HG02759 (cell line): ENCODE measurements at regions not wholly inside any gene's neighbourhood (a gene's known extent, or its start where the extent isn't known, plus 50 kb on each side); places are given as distances from the start of the nearest gene placed in this dataset.

Experiments
- ATAC-seq: cut with Tn5 transposase; IDR thresholded peaks from one replicate; pipeline ENCODE4 v1.9.1; 2021; ENCODE audit warnings: mild to moderate bottlenecking, moderate library complexity; ENCODE audit not compliant: unreplicated experiment

DNA sequence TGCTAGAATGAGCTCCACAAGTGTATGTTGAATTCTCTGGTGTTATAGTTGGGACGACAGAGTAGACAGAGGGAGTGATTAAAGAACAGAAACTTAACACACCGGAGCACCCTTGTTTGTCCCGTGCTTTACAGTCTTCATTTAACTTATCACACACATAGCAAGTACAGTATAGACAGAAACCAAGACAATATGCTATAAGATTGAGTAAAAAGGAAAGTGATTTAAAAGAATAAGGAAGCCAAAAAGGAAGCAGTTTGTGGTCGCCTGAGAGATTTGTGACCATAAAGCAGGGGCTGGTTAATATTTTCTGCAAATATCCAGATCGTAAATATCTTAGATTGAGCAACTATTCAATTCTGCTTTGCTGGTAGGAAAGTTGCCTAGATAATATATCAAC is 1128.4 kb downstream of the TSN start:
- peak; percentile 79 for ATAC-seq

DNA sequence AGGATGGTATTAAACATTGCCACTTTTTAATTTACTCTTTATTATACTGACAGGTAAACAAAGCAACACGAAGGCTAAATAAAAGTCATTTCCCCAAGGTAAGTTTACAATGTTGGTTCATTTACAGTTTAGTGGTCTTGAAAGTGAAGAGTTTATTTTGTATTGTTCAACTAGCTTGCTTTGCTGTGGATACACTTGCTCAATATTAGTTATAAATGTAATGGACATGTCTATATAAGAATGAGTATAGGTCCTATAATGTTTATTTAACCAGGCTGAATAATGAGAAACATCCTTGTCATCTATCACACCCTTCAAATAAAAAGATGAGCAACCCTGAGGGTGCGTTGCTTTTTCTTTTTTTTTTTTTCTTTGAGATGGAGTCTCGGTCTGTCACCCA is 1129.4 kb downstream of the TSN start:
- ATAC-seq: no peak

DNA sequence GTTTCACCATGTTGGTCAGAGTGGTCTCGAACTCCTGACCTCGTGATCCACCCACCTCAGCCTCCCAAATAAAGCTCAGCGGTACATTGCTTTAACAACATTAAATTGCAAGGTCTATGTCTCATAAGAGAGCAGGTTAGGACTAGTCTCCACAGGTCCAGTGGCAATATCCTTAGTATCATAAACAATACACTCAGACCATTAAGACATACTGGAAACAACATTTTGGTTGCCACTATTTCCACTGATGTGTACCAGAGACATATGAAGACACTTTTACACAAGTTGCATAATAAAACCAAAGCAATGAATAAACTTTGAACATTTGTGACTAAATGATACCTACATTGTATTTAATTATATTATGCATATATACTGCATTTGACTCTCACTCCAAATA is 1130.0 kb downstream of the TSN start:
- ATAC-seq: no peak

- ATAC-seq: no peak
Measured at GRCh38 chr2:122886479-122887145, 1131.2 kb downstream of the TSN start.

DNA sequence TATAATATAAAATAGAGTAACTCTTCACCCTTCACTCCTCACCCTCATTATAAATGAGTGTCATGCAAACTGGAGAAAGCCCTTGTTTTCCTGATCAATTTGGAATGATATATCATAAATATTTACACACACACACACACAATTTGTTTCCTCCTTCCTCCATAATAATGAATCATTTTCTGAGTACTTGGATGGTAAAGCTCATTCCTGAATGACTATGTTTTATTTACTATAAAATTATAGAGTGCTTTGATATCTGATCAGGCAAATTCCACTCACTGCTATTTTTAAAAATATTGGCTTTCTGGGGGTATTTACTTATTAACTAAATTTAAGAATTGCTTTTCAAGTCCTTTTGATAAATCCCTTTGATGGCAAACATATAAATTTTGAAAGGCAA is 1125.5 kb upstream of the CNTNAP5 start:
- no peak for ATAC-seq

DNA sequence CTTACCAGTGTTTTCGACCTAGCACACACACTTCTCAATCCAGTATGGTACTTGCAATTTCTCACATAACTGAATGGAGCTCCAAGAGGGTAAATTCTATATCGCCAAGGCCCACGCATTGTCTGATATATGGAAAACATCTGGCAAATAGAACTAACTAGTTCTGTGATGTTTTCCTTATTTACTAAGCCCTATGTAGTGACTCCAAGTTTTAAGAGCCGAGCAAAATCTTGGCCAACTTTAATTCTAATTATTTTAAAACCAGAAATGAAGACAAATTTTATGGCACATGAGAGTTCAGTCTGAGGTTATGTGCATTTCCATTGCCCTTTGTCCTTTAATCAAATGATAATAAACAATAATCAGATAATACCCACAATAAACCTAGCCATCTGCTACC is 1119.7 kb upstream of the CNTNAP5 start:
- ATAC-seq: no peak

DNA sequence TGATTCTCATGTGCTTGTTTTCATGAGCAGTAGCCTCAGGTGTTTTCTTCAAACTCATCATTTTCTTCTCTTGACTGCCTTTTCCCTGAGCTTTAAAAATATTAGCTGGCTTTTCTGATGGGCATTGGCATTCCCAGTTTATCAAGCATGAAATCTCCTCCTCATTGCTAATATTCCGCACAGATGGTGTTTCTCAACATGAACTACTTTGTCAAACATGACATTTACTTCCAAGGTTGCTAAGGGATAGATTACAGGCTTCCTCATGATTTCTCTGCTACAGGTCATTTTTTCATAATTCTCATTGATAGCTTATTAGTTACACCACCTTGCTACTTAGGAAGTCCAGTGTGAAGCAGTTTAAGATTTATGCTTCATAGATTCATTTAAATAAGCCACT is 1116.9 kb upstream of the CNTNAP5 start:
- ATAC-seq: no peak

DNA sequence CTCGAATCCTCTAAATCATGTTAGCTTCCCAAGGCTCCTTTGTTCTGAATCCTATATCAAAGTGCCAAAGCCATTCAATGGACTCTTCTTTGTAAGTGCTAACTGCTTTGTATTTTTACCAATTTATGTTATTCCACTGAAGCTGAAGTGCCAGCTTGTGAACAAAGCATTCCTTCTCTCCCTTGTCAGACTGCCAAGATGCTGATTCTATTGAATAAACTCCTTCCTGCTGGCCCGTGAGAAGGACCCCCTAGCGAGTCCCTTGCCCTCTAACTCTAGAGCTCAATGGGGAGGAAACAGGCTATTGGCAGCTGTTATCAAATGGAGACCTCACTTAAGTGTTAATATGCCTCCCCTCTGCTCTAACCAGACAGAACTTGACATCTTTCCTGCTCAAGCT is 1097.9 kb upstream of the CNTNAP5 start:
- no peak for ATAC-seq

DNA sequence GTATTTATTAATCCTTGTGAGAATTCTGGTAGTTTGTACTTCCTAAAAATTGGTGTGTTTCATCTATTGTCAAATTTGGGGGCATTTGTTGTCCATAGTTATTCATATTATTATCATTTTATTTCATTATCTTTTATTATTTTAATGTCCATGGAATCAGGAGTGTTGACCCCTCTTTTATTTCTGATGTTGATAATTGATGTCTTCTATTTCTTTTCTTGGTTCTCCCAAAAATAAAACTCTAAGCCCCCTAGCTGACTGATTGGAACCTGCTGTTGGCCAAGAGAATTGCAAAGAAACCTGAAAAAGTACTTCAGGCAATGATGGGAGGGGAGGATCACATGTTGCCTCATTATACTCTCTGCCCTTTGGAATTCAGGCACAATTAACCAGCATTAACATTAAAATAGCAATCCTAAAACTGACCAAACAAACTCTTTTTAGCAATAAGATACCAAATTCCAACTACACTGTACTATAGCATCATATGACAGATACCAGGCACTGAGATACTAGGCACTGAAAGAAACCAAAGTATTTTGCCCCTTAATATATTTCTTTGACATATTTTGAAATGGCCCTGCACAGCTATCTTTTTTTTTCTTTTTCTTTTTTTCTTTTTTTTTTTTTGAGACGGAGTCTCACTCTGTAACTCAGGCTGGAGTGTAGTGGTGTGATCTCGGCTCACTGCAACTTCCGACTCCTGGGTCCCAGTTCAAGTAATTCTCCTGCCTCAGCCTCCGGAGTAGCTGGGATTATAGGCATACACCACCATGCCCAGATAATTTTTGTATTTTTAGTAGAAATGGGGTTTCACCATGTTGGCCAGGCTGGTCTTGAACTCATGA is 1097.2 kb upstream of the CNTNAP5 start:
- ATAC-seq: no peak

DNA sequence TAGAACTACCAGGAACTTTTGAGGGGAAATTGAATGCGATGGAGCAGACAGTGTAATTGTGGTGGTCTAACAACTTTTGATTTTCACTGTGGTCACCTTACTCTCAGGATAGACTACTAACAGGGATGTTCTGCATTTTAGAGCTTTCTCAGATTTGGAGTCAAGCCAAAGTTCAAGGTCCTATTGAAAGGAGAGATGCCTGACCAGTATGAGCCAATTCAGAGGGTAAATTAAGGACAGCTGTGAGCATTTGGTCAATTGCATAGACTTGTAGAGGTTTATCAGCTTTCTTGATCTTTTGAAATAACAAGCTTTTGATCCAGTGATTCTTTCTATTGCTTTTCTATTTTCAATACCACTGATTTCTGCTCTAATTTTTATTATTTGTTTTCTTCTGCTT is 1095.7 kb upstream of the CNTNAP5 start:
- no peak for ATAC-seq

DNA sequence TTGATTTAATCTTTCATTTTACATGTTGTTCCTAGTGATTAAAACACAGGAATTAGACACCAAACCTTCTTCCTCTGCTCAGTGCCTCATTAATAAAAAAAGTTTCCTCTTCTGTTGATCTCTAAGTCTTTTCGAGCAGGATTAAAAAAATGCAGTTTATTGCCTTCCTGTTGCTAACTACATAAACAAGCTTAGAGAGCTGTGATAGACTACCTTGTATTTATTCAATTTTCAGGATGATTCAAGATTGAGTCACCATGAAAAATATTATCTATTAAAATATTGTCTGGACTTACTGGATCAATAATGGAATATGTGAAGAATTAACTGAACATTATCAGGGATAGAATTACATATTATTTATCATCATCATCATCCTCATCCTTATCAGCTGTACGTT is 1089.6 kb upstream of the CNTNAP5 start:
- ATAC-seq: no peak

DNA sequence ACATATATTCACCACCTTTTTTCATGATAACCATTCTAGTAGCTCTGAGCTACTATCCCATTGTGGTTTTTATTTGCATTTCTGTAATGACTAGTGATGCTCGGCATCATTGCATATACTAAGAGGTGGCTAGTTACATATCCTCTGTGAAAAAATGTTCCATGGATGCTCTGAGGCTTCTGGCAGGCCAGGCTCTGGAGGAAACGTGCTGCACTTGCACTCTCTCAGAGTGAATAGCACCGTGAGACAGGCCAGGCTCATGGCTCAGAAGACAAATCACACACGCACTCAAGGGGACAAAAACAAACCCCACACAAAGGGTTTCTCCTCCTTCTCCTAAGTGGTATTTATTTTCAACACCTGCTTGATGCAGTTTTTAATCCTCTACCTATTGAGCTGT is 1085.3 kb upstream of the CNTNAP5 start:
- no peak for ATAC-seq

GRCh38 chr2:122949523-122949922 is 1075.6 kb upstream of the CNTNAP5 start:
- ATAC-seq: no peak

GRCh38 chr2:122955776-122956175 is 1069.3 kb upstream of the CNTNAP5 start:
- no peak for ATAC-seq

GRCh38 chr2:122960759-122961641 is 1064.1 kb upstream of the CNTNAP5 start:
- no peak for ATAC-seq

DNA sequence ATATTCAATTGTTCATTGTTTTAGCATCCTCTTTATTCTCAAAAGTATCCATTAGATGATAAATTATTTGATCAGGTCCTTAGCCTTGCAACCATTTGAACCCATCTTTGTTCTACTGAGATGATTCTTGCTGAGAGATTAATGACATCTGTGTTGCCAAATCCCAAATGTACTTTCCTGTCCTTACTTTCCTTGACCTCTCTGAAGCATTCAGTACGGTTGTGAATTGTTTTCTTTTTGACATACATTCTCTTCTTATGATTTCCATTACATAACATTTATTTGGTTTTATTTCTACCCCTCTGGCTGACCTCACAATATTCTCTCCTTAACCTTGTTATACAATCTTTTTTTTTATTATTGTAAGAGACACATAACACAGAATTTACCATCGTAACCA is 1058.6 kb upstream of the CNTNAP5 start:
- no peak for ATAC-seq

DNA sequence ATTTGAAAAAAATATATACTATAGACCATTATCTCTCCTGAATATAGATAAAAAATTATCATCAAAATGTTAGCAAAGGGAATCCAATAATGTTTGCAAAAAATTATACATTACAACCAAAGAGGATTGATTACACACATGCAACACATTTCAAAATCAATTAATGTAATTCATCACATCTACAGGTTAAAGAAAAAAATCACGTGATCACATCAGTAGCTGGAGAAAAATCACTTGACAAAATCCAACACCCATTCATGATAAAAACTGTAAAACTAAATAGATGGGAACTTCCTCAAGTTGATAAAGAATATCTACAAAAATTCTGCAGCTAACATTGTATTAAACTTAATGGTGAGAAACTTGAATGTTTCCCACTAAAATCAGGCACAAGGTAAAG is 1047.5 kb upstream of the CNTNAP5 start:
- ATAC-seq: no peak

DNA sequence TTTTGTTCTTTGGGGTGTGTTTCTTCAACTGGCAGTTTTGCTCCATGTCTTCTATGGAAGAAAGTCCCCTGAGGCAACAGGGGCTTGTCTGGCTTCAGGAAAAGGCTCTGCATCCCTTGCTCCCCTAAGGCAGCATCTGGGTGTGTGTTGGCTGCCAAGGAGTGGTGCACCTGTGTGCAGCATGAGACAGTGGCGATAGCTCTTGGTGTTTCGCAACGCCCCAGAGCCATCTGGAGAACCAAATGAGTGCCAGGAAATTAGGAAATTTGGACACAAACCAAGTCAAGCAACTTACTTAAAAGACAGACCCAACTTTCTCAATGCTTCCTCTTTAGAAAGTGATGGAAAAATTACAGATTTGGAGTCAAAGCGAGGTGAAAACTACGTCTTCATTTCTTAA is 1044.4 kb upstream of the CNTNAP5 start:
- ATAC-seq: no peak

GRCh38 chr2:122982936-122983335 is 1042.2 kb upstream of the CNTNAP5 start:
- no peak for ATAC-seq

DNA sequence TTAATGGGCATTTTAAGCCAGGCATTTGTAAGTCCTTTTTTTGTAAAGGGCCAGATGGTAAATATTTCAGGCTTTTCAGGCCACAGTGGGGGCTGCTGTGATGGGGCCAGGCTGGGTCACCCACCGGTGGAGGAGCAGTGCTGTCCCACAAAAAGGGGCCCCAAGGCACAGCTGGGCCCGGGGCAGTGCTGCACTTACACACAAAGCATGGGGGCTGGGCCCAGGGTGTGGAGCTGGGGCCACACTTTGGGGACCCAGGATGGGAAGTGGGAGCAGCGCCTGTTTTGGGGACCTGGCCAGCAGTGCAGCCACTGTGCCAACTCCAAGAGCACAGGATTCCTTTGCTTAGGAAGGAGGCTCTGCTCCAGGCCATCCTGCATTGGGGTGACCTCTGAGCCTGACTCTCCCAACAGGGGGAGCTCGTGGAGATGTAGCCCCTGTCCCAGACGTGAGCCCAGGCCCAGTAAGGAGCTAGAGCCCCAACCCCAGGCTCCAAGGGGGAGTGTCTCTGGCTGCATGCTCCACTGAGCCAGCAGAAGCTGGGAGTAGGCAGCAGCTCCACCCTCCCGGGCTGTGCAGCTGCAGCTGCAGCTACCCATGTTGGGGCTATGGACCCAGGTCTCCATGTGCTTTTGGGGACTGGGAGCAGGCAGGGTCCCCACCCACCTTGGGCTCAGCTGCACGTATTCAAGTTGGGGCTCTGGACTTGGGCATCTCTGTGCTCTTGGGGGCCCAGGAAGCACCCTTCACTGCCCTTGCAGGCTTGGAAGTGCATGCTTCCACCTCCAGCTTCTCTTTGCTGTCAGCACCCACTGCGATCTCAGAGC is 1036.5 kb upstream of the CNTNAP5 start:
- ATAC-seq: no peak

DNA sequence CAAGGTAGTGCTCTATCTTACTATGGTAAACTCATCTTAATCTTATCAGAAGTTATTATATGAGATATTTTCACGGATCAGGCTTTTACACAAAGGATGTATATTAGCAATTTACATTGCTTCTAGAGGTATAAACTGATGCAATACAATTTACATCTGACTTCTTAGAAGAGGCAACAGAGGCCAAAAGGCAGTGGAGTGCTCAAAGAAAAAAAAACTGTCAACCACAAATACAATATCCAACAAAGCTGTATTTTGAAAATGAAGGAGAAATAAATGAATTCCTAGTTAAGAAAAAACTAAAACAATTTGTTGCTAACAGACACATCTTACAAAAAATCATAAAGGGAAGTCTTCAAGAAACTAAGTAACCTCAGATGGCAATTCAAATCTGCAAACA is 1031.5 kb upstream of the CNTNAP5 start:
- ATAC-seq: no peak
